Activated T-helper 2 cell treated with anti-CD3 and anti-CD28 coated beads, Interferon-gamma antibody, Interleukin-2, Interleukin-4, amounts not matched to agents 10 μg/mL and 5 μg/mL and 100 μg/mL, durations not matched to agents 14 hours and 24 hours and 36 hours (primary cell): ENCODE measurements at regions not wholly inside any gene's neighbourhood (a gene's known extent, or its start where the extent isn't known, plus 50 kb on each side); places are given as distances from the start of the nearest gene placed in this dataset.

ENCODE experiments used
- DNase-seq: peaks from one replicate; pipeline ENCODE4 v3.0.0; 2021; ENCODE audit warnings: low spot score
- H3K27ac Mint-ChIP-seq: one replicate; pipeline ENCODE4 v1.8.0; 2021; ENCODE audit warnings: mixed read lengths
- H3K27me3 Mint-ChIP-seq: one replicate; pipeline ENCODE4 v1.8.0; 2021; ENCODE audit warnings: low read depth, mixed read lengths
- H3K36me3 Mint-ChIP-seq: one replicate; pipeline ENCODE4 v1.8.0; 2021; ENCODE audit warnings: low read depth, mixed read lengths
- H3K4me1 Mint-ChIP-seq: one replicate; pipeline ENCODE4 v1.8.0; 2021; ENCODE audit warnings: low read depth, mixed read lengths
- H3K4me3 Mint-ChIP-seq: one replicate; pipeline ENCODE4 v1.8.0; 2021; ENCODE audit warnings: low read depth, mild to moderate bottlenecking, moderate library complexity, mixed read lengths
- H3K9me3 Mint-ChIP-seq: one replicate; pipeline ENCODE4 v1.8.0; 2021; ENCODE audit warnings: mixed read lengths
- intact Hi-C: fragments of 100-400 bp; cut with micrococcal nuclease; formaldehyde crosslinking; loops from one replicate; pipeline ENCODE4 v1.15.1; 2023

GRCh38 chr12:30014991-30015390, 231.2 kb upstream of the TMTC1 start:
- Mint-ChIP-seq H3K27me3 (no peaks in the 10 kb centered on the region), H3K9me3 (no peaks in the 10 kb centered on the region), H3K4me3 (no peak overlapping the region), H3K36me3 (no peaks in the 10 kb centered on the region), H3K27ac (no peak overlapping the region), H3K4me1 (no peaks in the 10 kb centered on the region)
- intact Hi-C loops = no loop called here
- DNase-seq = no peak

- intact Hi-C loops = no loop called here
- H3K4me3 Mint-ChIP-seq = no peak overlapping the region
- H3K36me3 Mint-ChIP-seq = no peaks in the 10 kb centered on the region
- no peaks in the 10 kb centered on the region for H3K4me1 Mint-ChIP-seq
- DNase-seq = no peak
- no peaks in the 10 kb centered on the region for H3K9me3 Mint-ChIP-seq
- H3K27me3 Mint-ChIP-seq = no peaks in the 10 kb centered on the region
- H3K27ac Mint-ChIP-seq = no peak overlapping the region
Measured at GRCh38 chr12:30012816-30013450, 229.2 kb upstream of the TMTC1 start.

- Mint-ChIP-seq H3K36me3 (no peaks in the 10 kb centered on the region), H3K4me1 (no peaks in the 10 kb centered on the region), H3K27me3 (no peaks in the 10 kb centered on the region), H3K4me3 (no peak overlapping the region), H3K27ac (no peak overlapping the region), H3K9me3 (no peaks in the 10 kb centered on the region)
- no peak for DNase-seq
- intact Hi-C loops = no loop called here
Measured at GRCh38 chr12:30010071-30011052, 226.6 kb upstream of the TMTC1 start.

- DNase-seq = no peak
- Mint-ChIP-seq H3K27ac (no peak overlapping the region), H3K36me3 (no peaks in the 10 kb centered on the region), H3K27me3 (no peaks in the 10 kb centered on the region), H3K4me3 (no peak overlapping the region), H3K4me1 (no peaks in the 10 kb centered on the region), H3K9me3 (no peaks in the 10 kb centered on the region)
- intact Hi-C loops = no loop called here
Measured at GRCh38 chr12:30006021-30006420, 222.3 kb upstream of the TMTC1 start.

GRCh38 chr12:30003321-30003720, 219.6 kb upstream of the TMTC1 start:
- Mint-ChIP-seq H3K4me1 (no peaks in the 10 kb centered on the region), H3K36me3 (no peaks in the 10 kb centered on the region), H3K27ac (no peak overlapping the region), H3K4me3 (no peak overlapping the region), H3K27me3 (no peaks in the 10 kb centered on the region), H3K9me3 (no peaks in the 10 kb centered on the region)
- no peak for DNase-seq
- intact Hi-C loops = no loop called here

- Mint-ChIP-seq H3K4me3 (no peak overlapping the region), H3K36me3 (no peaks in the 10 kb centered on the region), H3K9me3 (no peaks in the 10 kb centered on the region), H3K4me1 (no peaks in the 10 kb centered on the region), H3K27ac (no peak overlapping the region), H3K27me3 (no peaks in the 10 kb centered on the region)
- no peak for DNase-seq
- intact Hi-C loops = no loop called here
Measured at GRCh38 chr12:30002677-30003076, 218.9 kb upstream of the TMTC1 start.

- Mint-ChIP-seq H3K9me3 (no peaks in the 10 kb centered on the region), H3K27ac (no peak overlapping the region), H3K27me3 (no peaks in the 10 kb centered on the region), H3K4me3 (no peak overlapping the region), H3K4me1 (no peaks in the 10 kb centered on the region), H3K36me3 (no peaks in the 10 kb centered on the region)
- intact Hi-C loops = no loop called here
- DNase-seq = no peak
Measured at GRCh38 chr12:30000401-30000800, 216.7 kb upstream of the TMTC1 start.

- Mint-ChIP-seq H3K9me3 (no peaks in the 10 kb centered on the region), H3K36me3 (no peaks in the 10 kb centered on the region), H3K4me3 (no peak overlapping the region), H3K27ac (no peak overlapping the region), H3K27me3 (no peaks in the 10 kb centered on the region), H3K4me1 (no peaks in the 10 kb centered on the region)
- intact Hi-C loops = no loop called here
- DNase-seq = no peak
Measured at GRCh38 chr12:29996993-29997392, 213.3 kb upstream of the TMTC1 start.

GRCh38 chr12:29992366-29992765, 208.6 kb upstream of the TMTC1 start:
- Mint-ChIP-seq H3K27ac (no peak overlapping the region), H3K36me3 (no peaks in the 10 kb centered on the region), H3K4me1 (no peaks in the 10 kb centered on the region), H3K9me3 (no peaks in the 10 kb centered on the region), H3K4me3 (no peak overlapping the region), H3K27me3 (no peaks in the 10 kb centered on the region)
- intact Hi-C loops = no loop called here
- DNase-seq = no peak

- no peak overlapping the region for H3K4me3 Mint-ChIP-seq
- H3K27me3 Mint-ChIP-seq = no peaks in the 10 kb centered on the region
- intact Hi-C loops = no loop called here
Measured at GRCh38 chr12:29991924-29992323, 208.2 kb upstream of the TMTC1 start.

GRCh38 chr12:29990971-29991370, 207.2 kb upstream of the TMTC1 start:
- Mint-ChIP-seq H3K4me1 (no peaks in the 10 kb centered on the region), H3K27me3 (no peaks in the 10 kb centered on the region), H3K27ac (no peak overlapping the region), H3K9me3 (no peaks in the 10 kb centered on the region), H3K36me3 (no peaks in the 10 kb centered on the region), H3K4me3 (no peak overlapping the region)
- intact Hi-C loops = no loop called here
- no peak for DNase-seq

More at GRCh38 chr12:29991924-29992323, 208.2 kb upstream of the TMTC1 start:
- Mint-ChIP-seq H3K27ac (no peak overlapping the region), H3K9me3 (no peaks in the 10 kb centered on the region), H3K4me1 (no peaks in the 10 kb centered on the region), H3K36me3 (no peaks in the 10 kb centered on the region)
- no peak for DNase-seq

- Mint-ChIP-seq H3K9me3 (peaks cover 5% of the 10 kb centered on the region), H3K4me3 (no peak overlapping the region), H3K36me3 (no peaks in the 10 kb centered on the region), H3K27me3 (no peaks in the 10 kb centered on the region), H3K4me1 (no peaks in the 10 kb centered on the region), H3K27ac (no peak overlapping the region)
- no peak for DNase-seq
- intact Hi-C loops = no loop called here
Measured at GRCh38 chr12:29983851-29984250, 200.1 kb upstream of the TMTC1 start.

- Mint-ChIP-seq H3K9me3 (peaks cover 5% of the 10 kb centered on the region), H3K4me3 (no peak overlapping the region), H3K27me3 (no peaks in the 10 kb centered on the region), H3K4me1 (no peaks in the 10 kb centered on the region), H3K27ac (no peak overlapping the region), H3K36me3 (no peaks in the 10 kb centered on the region)
- intact Hi-C loops = no loop called here
- no peak for DNase-seq
Measured at GRCh38 chr12:29980304-29980703, 196.6 kb upstream of the TMTC1 start.
